Activated CD4-positive, alpha-beta T cell treated with anti-CD3 and anti-CD28 coated beads, Interleukin-10, Interleukin-2, amounts not matched to agents 100 ng/mL and 50 ng/mL, durations not matched to agents 16 hours and 8 hours (primary cell): ENCODE measurements at regions not wholly inside any gene's neighbourhood (a gene's known extent, or its start where the extent isn't known, plus 50 kb on each side); places are given as distances from the start of the nearest gene placed in this dataset.

Experiments used
- DNase-seq: peaks from one replicate; pipeline ENCODE4 v3.0.0-alpha.2; 2020

DNA sequence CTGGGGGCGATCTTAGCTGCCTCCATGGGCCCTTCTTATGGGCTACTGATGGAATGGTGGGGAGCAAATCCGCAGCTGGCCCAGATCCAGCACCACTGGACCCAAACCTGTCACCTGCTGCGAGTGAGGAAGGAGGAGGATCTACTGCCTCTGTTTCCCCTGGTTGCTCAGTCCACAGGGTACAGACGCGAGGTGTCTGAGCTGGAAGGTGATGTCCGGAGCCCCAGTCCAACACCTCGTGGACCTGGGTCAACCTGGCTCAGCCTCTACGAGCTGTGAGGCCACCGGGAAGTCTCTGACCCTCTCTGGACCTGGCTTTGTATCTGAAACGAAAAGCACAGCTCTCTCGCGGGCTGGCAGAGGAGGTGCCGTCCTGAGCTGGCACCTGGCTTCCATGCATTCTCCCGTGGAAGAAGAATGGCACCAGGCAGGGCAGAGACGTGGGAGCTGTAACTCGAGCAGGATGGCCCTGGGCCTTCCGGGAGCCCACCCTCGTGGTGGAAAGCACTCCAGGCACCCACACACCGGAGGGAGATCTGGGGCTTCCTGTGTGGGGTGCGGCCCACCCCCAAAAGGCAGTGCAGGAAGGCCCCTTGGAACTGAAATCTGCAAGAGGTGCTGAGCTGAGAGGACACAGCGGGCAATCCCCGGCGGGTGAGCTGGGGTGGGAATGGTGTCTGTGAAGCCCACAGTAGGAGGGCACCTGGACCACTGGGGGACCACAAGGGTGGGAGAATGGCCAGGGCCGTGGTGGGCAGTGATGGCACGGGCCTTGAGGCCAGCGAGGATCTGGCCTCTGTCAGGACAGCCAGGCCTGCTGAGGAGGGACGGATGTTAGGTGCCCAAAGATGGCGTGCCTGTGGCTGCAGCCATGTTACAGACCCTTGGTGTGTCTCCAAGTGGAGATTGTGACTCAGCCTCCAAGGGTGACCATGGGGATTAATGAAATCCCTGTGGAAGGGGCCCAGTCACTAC lies 133.4 kb downstream of the OLFM1 start:
- DNase-seq: no peak

DNA sequence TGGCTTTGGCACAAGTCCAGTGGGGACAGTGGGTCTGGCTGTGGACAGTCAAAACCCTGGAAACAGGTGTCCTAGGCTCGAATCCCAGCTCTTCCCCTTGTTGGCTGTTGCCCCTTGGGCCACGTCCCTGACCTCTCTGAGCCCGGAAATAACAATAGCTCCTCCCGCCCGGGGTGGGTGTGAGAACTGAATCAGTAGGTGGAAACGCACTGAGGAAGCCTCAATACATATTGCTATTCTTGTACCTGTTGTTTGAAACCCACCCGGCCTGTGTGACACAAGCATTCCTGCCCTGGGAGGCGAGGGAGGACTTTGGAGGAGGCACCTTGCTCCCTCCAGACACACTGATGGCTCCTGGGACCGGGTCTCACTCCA lies 134.1 kb downstream of the OLFM1 start:
- no peak for DNase-seq

DNA sequence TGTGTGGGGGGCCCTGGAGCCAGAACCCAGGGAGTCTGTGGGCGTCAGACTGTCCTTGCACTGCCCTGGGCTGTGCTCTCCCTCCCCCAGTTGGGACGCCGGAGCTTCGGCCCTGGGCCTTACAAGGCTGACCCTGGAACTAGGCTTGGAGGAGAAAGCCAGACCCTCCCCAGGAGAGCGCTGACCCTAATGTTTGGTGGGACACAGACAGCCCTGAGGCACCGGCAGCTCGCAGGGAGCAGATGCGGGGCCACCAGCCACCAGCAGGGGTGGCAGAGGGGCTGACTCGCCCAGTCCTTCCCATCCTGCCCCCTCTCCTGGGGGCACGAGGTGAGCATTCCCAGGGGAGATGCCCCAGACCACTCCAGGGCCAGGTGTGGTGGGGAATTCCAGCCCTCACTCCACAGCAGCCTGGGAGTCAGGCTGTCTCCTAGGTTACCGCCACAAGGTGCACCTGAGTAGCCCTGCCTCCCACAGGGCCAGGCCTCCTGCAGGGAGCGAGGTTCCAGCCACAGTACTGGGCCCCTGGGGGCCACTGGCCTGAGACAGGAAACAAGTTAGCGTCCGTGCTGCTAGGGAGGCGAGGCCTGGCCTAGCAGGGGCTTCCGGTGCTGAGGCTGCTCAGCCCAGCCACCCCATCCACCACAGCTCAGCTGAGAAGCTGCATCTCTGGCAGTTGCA lies 134.6 kb downstream of the OLFM1 start:
- DNase-seq: no peak

DNA sequence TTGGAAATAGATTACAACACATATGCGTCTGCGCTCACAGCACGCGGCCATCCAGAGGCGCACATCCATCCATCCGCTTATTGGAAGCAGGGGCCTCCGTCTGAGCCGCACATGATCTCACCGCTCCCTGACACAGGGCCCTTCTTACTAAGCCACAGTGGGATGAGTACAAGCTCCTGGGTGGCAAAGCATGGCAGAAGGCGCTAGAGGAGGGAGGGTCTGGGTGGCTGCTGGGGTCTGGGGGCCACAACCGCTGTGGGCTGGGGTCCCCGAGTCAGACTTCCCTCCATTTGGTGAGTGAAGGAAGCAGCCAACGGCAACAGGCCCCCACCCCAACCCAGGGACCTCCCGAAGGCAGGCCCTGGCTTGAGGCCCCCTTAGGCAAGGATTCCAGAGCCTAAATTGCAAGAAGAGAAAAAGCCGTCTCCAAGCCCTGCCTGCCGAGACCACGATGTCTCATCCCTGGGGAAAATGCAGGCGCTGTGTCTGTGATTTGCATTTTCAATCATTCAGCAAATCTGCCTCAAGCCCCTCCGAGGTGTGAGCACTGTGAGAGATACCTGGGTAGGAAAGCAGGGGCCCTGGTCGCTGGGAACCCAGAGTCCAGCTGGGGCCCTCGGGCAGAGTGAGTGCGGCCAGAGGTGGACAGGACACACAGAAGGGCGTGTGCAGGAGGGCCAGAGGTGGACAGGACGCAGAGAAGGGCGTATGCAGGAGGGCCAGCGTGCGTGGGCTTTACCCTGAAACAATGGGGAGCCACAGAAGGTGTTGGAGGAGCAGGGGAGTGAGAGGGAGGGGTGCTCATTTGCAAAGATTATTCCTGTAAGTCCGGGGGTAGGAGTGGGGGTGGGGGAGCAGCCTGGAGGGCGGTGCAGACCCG lies 135.7 kb downstream of the OLFM1 start:
- DNase-seq: no peak

DNA sequence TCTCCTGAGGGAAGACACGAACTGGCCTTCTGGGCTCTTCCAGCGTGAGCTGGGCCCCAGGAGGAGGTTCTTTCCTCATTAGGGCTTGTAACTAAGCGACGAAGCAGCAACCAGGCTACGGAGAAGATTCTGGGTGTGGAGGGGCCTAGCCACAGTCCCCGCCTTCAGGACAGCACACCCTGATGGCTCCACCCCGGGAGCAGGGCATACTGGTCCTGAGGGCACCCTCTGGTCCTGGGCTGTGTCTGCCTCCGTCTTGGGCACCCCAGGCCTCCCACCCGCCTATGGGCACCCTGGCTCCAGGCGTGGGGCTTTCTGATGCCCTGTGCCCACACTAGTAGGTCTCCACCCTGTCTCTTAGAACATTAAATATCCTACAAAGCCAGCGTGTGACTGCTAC lies 136.4 kb downstream of the OLFM1 start:
- no peak for DNase-seq

DNA sequence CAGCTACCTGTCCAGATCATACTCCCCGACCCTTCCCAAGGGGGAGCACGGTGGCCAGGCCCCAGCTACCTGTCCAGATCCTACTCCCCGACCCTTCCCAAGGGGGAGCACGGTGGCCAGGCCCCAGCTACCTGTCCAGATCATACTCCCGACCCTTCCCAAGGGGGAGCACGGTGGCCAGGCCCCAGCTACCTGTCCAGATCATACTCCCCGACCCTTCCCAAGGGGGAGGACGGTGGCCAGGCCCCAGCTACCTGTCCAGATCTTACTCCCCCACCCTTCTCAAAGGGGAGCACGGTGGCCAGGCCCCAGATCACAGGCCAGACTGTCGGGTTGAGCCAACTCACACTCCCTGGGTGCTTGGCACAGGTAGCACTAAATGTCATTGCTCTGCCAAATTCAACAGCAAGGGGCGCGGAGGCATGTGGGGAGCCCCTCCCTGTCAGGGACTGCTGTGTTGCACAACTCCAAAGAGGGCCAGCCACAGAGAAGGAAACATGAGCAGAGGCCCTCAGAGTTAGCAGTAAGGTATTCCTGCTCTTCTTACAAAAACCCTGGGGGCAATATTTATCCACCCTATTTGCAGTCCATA lies 136.9 kb downstream of the OLFM1 start:
- no peak for DNase-seq

DNA sequence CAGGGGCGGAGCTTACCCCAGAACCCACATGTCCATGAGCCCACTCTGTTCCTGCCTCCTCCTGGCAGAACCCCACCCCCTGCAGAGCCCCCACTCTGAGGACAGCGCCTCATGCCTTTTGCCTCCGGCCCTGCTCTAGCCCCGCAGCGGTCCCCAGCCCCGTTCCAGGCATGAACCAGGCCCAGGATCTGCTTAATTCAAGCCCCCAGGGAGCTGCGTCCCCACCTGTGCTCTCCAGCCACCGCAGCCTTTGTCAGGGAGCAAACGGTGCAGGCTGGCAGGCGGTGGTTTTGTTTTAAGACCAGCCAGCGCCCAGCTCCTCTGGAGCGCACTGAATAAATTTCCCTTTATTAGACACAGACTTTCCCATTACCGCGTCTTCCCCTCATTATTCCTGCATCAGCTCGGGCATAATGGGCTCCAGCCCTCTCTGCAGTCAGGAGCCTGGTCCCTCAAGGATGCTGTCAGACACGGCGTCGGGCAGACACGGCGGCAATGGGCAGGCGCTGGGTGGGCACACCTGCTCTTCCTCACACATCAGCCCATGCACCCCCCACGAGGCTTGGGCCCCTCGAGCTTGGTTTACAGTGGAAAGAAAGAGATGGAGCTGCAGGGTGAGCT lies 137.6 kb downstream of the OLFM1 start:
- DNase-seq: no peak

DNA sequence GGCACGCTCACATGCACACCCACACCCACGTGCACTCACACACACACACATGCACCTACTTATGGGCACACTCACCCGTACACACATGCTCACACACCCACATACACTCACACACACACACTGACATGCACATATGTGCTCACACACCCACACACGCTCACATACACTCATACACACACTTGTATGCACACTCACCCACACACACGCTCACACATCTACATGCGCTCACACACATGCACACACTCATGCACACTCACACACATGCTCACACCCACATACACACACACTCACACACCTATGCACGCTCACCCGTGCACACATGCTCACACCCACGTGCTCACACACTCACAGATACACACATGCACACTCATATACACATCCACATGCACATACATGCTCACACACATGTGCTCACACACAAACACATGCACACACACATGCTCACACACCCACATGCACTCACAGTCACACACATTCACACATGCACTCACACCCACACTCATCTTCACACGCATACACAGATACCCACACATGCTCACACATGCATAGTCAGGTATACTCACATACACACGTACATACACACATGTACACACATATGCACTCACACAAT lies 138.3 kb downstream of the OLFM1 start:
- no peak for DNase-seq

DNA sequence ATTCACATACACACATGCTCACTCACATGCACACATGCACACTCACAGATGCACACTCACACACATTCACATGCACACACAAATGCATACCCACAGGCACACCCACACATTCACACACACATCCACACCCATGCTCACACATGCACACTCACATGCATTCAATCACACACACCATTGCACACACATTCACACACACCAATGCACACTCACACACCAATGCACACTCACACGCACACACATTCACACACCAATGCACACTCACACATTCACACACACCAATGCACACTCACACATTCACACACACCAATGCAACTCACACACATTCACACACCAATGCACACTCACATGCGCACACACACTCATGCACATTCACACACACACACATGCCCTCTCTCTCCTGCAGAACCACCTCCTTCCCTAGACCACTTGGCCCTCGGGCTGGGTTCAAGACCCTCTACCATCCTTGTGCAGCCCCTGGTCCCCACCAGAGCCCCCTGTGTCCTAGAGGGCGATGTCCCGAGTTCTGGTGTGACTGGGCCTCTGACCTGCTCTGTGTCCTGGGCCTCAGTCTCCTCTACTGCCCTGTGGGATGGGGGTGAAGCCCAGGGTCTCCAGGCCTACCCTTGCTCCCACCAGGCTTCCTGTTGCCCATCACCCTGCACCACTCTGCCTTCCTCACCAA lies 139.0 kb downstream of the OLFM1 start:
- DNase-seq: no peak

DNA sequence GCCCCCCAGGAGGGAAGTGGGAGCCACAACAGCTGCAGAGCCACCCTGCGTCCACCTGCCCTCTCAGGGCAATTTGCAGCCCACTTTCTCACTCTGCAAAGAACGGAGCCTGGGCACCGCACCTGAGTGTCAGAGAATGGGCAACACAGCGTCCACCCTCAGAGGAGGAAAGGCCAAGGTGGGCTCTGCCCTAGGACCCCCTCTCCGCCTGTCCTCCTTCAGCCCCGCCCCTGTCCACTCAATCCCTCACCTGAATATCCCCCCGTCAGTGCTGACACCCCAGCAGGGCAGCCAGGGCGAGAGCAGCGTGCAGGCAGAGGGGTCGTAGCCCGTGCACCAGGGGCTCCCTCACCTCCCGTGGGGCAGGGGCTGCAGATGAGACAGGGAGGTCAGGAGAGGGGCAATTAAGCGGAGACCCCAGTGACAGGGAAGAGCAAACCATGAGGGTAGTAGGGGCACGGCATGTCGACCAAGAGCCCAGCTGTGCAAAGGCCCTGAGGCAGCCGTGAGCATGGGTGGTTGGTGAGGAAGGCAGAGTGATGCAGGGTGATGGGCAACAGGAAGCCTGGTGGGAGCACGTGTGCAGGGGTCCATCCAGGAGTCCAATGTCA lies 140.3 kb downstream of the OLFM1 start:
- DNase-seq: no peak

DNA sequence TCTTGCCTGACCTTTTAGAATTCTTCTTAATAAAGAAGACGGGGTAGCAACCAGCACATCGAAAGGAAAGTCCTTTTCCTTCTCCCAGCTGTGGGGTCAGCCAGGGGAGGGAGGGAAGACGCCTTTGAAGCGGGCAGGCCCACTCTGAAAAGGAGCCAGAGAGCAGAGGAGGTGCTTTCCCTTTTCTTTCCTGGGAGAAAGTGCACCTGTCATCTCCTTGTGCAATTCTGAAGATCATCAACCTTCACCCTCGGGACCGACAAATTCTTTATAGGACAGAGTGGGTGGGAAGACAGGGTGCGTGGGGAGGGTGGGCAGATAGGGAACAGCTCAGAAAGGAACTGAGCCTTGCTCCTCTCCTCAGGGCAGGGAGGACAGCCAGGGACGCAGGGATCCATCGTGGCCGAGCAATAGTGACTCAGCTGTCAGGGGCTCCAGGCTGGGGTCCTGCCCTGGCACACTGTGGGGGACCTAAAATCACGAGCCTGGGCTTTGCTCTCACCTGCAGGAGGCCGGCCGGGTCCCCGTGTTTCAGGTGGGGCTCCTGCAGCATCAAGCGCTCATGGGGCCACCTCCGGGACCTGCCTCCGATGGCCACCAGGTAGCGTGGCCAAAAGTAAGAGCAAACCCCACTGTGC lies 141.0 kb downstream of the OLFM1 start:
- DNase-seq: no peak

DNA sequence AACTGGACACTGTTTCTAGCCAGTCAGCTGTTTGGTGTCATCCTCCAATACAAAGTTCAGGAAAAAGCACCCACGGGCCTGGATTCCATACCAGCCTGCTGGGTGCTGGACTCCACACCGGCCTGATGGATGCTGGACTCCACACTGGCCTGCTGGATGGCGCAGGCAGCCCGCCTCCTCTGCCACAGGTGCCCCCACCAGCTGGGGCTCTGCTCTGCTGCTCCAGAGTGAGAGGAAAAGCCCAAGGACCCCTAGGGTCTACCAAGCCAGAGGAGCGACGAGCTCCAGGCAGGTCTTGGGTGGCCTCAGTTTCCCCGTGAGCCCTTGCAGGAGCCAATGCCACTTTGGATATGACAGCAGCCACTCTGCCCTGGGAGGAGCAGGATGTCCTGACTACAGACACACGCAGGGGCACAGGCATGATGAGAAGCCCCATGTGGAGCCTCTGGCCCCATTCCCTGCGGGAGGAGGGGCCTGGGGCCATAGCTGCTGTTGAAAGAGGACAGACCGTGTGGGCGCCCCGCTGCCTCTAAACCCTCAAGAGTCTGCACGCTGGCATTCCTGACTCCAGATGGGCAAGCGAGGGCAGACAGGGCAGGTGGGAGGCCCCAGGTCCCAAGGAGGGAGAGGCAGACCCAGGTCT lies 141.6 kb downstream of the OLFM1 start:
- no peak for DNase-seq

DNA sequence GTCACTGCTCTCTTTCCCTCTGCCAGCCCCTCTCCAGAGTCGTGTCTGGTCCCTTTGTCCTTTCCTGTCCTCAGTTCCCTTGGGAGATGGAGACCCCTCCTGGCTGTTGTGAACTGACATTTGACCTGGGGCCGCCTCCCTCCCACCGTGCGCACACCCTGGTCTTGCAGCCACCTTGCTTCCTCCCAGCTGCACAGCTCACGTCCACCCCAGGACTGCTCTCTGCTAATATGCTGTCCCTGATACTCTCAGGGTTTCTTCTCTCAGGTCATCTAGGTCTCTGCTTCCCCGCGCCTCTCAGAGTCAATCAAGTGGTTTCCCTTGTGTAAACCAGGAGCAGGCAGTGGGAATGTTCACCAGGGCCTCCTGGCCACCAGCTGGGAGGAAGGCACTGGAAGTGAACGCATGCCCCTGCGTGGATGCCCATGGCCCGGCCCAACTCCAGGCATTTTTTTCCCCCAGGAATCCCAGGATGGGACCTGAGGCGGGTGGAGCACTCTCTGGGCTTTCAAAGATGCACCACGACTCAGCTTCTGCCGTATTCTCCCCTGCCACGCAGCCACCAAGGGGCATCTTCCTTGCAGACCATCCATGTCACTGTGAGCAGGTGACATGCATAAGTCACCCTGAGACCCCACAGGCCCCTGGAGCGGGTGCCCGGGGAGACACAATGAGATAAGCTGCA lies 142.4 kb downstream of the OLFM1 start:
- DNase-seq: no peak

DNA sequence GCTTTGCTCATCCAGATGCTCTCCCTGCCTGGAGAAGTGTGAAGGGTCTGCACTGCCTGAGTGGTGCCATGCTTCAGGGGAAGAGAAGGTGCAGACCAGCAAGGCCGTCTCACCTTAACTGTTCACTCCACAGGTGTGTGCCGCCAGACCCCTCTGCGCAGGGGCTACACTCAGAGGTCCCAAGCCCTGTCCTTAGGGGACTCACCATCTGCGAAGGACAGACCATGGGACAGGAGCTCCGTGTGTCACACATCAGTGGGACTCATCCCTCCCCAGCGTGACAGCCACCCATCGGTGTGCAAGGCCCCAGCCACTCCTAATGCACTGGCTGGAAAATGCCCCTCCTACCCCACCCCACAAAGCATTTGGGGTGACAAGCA lies 142.9 kb downstream of the OLFM1 start:
- DNase-seq: no peak

DNA sequence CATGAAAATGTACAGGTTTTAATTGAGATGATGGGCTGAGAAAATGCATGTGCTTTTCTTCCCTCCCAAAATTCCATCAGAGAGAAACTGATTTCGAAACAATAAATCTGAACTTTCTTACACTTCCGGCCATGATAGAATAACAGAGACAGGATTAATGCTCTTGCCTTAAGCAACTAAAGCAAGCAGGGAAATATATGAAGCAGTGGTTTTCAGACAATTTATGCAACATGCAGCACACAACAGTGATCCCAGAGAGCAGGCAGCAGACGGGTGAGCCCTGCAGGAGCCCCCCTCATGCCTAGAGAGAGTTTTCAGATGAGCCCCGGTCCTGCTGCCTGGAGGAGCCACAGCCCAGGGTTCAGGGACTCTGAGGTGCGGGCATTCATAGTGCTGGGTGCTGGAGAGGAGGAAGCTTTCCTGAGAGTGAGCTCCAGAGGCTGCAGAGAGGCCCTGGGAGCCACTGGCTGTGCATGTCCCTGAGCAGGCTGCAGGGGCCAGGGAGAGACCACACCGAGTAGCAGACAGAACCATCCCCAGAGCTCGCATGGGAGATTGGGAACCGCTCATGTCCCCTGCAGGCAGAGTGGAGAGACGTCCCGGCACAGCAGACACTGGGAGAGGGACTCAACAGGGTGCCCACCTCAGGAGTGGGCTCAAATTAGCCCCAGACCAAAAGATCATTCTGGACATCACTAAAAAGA lies 143.5 kb downstream of the OLFM1 start:
- DNase-seq: no peak

DNA sequence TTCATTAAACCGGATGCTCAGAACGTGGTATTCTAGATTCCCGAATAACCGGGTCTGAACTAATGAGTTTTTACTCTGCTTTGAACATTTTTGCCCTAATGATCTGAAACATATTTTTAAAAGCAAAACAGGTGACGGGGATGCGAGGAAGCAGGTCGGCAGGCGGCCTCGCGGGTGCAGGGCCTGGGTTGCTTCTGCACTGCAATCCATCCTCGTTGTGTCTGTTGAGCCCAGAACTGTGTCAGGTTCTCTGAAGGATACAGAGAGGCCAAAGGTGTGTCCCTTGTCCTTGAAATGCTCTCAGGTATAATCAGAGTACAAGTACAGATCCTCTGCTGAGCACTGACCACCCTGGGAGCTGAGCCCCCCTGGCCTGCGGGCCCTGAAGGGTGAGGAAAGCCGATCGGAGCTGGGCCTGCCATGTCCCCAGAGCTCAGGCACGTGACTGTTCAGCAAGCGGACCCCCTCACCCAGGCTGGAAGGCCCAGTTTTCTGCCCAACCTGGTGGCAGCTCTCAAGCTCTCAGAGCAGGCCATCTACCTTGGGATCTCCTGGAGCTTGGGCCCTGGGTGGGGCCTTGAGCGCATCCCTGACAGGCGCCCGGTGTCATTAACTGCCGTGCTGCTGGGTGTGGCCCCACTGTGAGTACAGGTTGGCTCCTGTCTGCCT lies 151.8 kb downstream of the OLFM1 start:
- DNase-seq: no peak

DNA sequence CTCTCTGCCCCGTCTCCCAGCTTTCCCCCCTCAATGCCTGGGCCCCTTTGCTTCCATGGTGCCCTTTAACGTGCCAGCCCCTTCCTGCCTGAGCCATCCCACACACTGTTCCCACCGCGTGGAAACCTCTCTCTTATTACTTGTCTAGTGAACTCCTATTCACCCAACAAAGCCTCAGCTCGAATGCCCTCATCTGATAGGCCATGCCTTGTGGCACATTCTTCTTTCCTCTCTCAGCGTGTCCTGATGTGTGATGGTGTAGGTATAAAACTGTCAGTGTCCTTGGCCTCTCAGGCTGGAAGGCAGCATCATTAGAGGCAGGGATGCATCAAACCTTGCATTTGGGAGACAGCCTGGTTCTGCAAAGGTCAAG lies 152.3 kb downstream of the OLFM1 start:
- DNase-seq: no peak

DNA sequence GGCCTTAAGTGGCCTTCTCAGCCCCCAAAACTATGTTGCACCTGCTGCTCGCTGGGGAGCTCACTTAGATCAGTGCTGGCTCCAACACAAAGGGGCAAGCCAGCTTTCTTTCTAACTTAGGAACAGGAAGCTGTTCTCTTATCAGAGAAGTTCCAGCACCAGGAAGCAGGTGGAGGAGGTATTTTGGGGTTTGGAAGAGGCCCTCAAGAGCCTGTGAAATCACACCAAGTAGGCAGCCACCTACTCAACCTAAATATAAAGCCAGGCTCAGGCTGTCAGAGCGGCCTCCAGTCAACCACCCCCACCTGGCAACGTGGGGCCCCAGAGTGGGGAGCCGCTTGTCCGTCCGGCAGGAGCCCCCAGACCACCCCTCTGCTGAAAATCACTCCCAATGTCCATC lies 152.8 kb downstream of the OLFM1 start:
- no peak for DNase-seq
